Activated T-helper 1 cell treated with Interleukin-2 at 50 U/mL for 16 hours (primary cell): ENCODE measurements at regions not wholly inside any gene's neighbourhood (a gene's known extent, or its start where the extent isn't known, plus 50 kb on each side); places are given as distances from the start of the nearest gene placed in this dataset.

ENCODE experiments used
- DNase-seq: peaks from one replicate; pipeline ENCODE4 v3.0.0-alpha.2; 2020; ENCODE audit warnings: low read depth

DNA sequence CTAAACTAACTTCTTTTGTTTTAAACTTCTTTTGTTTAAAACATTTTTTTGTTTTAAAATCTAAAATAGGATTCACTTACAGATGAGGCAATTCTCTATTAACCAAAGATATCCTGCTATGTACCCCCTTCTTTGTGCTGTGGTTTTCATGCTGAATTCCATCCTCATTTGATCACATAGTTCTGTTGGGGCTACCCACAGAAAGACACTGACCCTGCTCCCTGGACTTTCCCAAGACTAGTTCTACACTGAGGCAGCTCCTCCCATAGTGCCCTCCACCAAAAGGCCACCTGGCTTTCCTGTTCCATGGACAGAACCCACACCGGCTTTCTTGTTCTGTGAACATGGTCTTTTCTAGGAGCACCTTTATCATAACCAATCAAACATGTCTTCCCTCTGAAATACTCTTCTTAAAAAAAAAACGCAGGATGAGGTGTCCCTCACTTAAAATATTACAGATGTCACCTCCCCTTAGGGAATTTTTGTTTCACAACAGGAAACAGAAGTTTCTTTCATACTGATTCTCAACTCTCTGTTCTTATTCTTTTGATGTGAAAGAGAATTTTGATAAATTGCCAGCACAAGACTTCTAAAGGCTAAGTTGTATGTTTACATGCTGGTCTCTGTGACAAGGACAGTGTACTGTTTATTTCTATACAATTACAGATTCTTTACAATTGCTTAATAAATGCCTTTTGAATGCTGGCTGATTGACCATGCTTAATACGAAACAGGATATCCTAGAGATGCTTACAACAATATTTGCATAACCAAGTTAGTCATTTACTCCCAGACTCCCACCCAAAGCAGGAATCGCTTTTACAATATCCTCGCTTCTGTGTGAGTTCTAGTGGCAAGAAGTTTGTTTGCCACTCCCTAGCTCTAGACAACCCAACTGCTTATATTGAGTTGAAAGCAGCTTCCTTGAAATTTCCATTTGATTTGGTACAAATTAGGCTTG, 300.4 kb downstream of the DTWD2 start:
- no peak for DNase-seq

- DNase-seq = no peak
Observed at GRCh38 chr5:118687100-118687499, 301.2 kb downstream of the DTWD2 start.

GRCh38 chr5:118681655-118682054, 306.7 kb downstream of the DTWD2 start:
- DNase-seq = no peak

DNA sequence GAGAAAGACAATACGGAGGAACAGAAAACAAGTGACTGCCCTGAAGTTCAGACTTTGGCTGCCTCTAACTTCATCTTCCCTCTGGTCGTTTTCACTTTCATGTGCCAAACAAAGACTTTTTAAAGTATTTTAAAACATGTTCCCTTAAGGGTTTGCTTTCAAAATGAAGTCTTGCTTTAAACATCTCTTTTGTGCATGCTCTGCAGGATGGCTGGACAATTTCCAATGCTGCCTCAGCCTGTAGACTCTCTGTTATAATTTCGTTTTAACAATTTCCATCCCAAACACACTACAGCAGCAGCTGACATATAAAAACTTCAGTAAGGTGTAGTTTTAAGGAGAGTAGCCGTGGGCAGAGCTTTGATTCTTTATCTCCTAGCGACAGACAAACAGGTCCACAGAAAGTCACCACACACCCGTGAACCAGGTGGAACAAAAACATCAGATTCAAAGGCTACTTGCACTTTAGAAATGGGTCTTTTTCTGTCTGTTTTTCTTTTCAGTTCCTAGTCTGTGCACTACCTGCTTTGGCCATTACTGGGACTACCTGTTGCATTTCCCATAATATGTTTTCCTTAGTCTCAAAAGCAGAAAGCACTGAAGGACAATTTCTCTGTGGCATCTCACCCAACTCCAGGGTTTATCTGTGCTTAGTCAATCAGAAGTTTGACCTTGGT, 308.9 kb downstream of the DTWD2 start:
- DNase-seq = no peak

GRCh38 chr5:118678746-118679145, 309.6 kb downstream of the DTWD2 start:
- no peak for DNase-seq

DNA sequence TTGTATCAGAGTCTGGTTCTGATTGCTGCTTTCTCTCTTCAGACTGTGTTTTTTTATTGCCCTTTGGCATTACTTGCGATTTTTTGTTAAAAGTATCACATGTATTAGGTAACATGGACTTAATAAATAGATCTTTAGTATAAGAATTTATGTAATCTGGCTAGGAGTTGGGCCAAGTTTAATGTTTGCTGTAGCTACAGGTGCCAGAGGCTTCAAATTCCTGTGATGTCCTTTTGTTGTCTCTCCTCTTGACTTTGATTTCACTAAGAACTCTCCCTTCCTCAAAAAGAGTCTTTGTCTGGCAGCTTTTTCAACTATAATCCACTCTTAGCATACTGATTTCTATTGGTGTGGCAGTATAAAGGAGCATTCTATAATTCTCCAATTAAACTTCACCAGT, 313.1 kb downstream of the DTWD2 start:
- DNase-seq = no peak

DNA sequence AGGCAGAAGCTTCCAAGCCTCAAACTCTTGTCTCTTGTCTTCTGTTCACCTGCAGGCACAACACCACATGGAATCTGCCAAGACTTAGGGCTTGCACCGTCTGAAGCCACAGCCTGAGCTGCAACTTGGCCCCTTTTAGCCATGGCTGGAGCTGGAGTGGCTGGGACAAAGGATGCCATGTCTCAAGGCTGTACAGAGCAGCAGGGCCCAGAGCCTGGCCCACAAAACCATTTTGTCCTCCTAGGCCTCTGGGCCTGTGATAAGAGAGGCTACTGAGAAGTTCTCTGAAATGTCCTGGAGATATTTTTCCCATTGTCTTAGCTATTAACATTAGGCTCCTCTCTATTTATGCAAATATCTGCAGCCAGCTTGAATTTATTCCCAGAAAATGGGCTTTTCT, 330.8 kb downstream of the DTWD2 start:
- DNase-seq = no peak

DNA sequence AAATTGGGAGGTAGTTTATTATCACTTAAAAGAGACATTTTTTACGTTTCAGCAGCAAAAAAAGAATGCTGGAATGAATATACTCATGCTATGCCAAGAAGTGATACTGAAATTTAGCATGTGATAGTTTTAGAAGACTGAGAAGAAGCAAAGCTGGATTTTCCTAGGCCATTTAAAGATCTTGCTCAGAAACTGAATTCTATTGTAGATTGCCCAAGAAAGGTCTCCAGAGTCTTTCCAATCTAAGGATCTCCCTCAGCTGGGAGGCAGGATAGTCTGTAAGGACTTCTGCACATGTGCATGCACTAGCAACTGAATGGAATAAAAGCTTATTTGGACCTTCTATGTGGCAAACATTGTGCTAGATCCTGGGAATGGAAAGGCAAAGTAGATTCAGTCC, 334.5 kb downstream of the DTWD2 start:
- DNase-seq = no peak

GRCh38 chr5:118653183-118653582, 335.2 kb downstream of the DTWD2 start:
- DNase-seq = no peak

GRCh38 chr5:118651002-118651401, 337.3 kb downstream of the DTWD2 start:
- DNase-seq = no peak

- no peak for DNase-seq
Observed at GRCh38 chr5:118647587-118647986, 340.8 kb downstream of the DTWD2 start.

DNA sequence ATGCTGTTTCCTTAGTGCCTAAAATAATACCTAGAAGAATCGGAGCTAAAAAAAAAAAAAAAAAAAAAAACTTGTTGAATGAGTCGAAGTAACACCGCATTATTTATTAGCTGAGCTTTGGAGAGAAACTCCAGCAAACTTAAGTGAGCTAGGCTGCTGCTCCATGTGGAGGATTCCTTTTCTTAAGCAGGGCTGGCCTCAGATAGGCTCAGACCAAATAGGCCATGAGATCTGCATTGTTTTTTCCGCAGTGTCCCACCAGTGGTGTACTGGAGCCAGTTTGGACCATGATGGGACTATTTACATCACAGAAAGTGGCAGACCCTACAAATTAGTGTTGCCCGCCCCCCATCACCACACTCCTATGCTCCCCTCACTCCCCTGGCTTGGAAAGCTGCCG, 341.4 kb downstream of the DTWD2 start:
- DNase-seq = no peak

DNA sequence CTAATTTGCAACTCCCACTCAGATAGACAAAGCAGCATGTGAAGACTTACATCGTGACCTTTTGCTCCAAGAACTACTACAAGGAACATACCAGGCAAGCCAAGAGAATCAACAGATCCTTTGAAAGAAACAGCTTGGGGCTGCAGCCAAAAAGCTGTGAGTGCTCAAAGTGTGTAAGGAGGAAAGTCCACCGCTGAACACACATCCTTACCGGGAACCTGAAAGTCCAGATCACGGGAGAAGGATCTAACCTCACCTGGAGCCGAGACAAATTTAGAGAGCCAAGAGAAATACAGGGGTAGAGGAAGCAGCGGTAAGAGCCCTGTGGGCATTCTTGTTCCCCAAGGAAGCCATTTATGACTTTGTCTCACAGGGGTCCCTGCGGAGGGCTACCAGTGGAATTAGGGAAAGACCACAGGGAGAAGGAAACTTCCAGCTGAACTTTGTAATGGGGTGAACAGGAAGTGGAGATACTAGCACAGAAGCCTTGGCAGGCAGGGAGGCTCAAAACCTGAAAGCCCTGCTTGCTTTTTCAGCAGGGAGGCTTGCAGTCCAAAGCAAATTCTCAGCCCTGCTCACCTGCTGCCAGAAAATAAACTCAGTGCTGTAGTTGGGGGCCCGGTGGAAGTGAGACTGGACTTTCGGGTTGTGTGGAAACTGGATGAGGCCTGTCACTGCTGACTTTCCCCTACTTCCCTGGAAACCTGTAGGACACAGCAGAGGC, 350.2 kb downstream of the DTWD2 start:
- DNase-seq = no peak

DNA sequence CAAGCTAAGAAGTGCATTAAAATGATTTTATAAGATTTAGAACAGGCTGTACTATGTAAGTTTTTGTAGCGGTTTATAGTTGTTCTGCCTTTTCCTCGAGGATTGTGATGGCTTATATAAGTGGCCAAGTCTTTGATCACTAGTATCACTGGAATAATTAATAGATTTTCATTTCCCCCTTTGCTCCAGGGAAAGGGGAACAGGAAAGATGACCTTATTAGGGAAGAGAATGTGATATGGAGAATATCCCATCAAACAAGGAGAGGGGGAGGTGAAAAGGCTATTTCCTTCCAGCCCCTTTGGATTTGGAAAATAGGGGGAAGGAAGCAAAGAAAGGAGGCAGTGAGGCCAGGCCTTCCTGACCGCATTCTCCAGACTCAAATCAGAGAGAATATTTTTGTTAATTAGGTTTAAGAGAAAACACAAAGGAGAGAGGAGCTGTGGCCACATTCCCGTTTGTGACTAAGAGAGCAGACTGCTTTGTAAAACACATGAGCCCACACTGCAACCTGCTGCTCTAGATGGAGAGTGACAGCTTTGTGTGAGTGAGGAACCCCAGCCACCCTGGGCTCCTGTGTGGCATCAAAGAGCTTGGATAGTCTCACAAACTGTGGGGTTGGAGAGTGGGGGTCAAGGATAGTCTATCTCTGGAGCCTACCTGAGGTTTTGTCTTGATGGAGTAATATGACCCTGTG, 359.5 kb downstream of the DTWD2 start:
- no peak for DNase-seq

GRCh38 chr5:118620233-118620632, 368.1 kb downstream of the DTWD2 start:
- no peak for DNase-seq

- no peak for DNase-seq
Observed at GRCh38 chr5:118619823-118620222, 368.5 kb downstream of the DTWD2 start.

DNA sequence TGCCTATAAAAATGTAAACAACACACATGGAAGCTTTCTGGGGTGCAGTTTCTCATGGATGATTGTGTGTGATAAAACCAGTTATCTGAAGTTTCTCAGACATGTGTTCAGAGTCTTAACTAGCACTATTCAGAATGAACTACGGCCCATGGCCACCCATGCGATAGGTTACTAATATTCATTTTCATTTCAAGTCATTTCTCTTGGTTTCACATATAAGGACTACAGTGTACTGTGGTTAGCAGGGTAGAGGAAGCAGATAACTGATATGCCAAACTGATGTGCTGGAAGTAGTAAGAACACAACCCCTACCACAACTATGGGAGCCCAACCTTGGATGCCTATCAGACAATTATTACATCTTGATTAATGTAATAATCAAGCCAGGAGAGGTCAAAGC, 372.1 kb downstream of the DTWD2 start:
- no peak for DNase-seq

GRCh38 chr5:118614731-118615456, 373.5 kb downstream of the DTWD2 start:
- DNase-seq = no peak

GRCh38 chr5:118611332-118611945, 376.9 kb downstream of the DTWD2 start:
- no peak for DNase-seq

DNA sequence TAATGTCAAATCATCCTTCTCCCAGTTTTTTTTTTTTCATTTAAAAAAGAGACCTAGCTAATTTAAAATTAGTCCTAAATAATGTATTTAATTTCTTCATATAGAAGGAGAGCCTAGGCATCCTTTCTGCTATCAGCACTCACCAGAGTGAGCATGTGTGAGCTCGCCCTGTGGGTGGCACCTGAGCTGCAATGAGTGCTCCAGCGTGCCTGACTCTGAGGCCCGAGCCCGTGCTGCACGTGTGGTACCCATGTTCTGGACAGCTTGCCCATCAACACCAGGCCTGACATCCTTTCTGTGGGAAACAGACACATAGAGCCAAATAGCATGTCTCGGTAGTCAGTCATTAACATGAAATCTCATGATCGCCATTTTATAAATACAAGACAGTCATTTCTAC, 381.4 kb downstream of the DTWD2 start:
- DNase-seq = no peak

GRCh38 chr5:118605761-118606160, 382.6 kb downstream of the DTWD2 start:
- DNase-seq = no peak
